Activated CD8-positive, alpha-beta memory T cell treated with anti-CD3 and anti-CD28 coated beads for 1 hour (primary cell): ENCODE measurements at regions not wholly inside any gene's neighbourhood (a gene's known extent, or its start where the extent isn't known, plus 50 kb on each side); places are given as distances from the start of the nearest gene placed in this dataset.

ENCODE experiments used
- DNase-seq, 2 donors: peaks; one replicate each; pipeline ENCODE4 v3.0.0-alpha.2; 2020; ENCODE audit warnings: low read depth in 1 of 2; ENCODE audit errors: extremely low read depth in 1 of 2

GRCh38 chr7:22676385-22676784, 50.6 kb upstream of the IL6 start:
- DNase-seq, result no peak

GRCh38 chr7:22675917-22676343, 51.1 kb upstream of the IL6 start:
- no peak for DNase-seq

DNA sequence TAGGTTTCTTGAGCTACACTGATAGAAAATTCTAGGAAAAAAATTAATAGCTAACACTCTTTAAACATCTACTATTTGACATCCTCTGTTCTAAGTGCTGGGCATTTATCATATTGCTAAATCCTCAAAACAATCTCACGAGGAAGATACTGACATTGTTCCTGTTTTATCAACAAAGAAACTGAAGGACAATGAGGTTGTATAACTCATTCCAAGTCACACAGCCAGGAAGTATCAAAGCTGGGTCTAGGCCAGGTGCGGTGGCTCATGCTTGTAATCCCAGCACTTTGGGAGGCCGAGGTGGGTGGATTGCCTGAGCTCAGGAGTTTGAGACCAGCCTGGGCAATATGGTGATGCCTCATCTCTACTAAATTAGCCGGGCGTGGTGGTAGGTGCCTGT, 51.6 kb upstream of the IL6 start:
- DNase-seq, result no peak

DNA sequence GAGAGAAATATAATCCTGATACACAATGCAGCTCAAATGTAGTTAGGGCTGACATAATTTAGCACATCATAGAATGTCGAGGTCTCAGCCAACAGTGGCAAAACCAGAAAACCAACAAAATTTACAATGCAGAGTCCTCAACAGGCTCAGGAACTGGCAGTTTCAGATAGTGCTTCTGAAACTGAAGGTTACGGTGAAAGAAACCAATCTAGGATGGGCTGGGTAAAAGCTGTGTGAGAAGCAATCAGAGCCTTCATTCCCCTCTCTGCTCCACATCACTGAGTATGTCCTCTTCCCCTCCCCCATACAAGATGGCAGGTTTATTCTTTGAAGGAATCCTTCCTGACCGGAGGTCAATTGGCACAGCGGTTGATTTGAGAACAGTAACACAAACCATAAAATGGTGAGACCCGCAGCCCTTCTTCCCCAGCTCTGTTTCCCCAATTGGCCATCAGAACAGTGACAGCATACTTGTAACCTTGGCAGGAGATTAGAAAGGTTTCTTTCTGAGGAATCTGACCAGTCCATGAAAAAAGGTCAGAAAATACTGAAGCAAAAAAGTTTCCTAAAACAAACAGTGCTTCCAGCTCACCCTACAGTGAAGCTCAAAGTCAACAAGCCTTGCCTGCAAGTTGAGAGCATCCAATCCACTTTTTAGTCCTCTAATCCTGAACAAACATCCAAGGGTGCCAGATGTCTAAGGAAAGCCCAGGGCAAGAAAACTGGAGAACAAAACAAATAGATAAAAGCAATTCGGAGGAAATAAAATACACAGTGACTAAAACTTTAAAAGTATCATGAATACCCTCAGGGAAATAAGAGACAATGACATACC, 53.9 kb upstream of the IL6 start:
- no peak for DNase-seq

- DNase-seq, result no peak
These were observed 55.7 kb upstream of the IL6 start for GRCh38 chr7:22671177-22671879.

- no peak for DNase-seq
These were observed 56.6 kb upstream of the IL6 start for GRCh38 chr7:22670422-22670815.

DNA sequence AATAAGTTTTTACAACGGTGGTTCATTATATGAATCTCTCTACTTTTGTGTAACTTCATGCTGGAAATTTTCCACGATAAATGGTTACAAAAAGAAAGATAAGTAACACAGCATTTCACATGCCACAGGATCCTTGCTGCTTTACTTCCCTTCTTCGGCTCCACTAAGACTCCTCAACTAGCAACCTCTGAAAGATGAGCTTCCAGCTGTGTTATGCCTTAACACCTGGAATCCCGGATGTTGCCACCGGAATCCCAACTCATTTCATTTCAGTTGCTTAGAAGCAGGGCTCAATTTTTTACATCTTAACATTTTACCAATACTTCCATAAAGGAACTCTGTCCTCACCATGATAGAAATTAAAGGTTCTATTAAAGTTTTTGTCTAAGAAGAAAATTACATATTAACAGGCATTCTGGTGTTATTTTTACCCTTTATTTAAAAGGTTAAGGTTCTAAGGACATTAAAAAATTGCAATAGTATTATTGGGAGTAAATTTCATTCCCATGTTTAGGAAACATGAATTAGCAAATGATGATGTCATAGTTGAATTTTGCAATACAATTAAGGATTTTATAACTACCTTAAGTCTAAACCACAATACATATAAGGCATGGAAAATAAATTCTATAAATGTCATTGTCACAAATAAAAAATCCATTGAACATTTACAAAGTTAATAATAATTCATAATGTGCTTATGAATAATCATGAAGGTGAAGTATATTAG, 57.1 kb upstream of the IL6 start:
- no peak for DNase-seq

DNA sequence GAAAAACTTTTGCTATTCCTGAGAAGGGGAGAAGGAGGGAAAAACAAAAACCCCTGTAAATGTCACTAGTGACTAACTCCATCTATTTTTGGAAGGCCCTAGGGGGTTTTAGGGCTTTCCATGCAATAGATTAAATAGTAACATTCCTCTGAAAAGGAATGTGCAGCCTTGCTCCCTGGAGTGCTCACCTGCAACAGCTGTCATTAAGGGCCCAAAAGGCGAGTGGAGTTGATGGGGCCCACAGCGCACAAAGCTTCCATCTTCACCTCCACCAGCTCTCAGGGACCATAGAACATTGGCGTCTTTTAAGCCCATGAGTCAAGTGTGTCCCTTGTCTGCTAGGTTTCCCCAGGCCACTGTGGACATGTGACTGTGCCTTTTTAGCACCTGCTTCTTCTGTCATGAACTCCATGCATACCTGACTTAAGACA, 58.0 kb upstream of the IL6 start:
- no peak for DNase-seq

- DNase-seq, result no peak
These were observed 59.3 kb upstream of the IL6 start for GRCh38 chr7:22667562-22668239.

- no peak for DNase-seq
These were observed 59.8 kb upstream of the IL6 start for GRCh38 chr7:22667187-22667561.

DNA sequence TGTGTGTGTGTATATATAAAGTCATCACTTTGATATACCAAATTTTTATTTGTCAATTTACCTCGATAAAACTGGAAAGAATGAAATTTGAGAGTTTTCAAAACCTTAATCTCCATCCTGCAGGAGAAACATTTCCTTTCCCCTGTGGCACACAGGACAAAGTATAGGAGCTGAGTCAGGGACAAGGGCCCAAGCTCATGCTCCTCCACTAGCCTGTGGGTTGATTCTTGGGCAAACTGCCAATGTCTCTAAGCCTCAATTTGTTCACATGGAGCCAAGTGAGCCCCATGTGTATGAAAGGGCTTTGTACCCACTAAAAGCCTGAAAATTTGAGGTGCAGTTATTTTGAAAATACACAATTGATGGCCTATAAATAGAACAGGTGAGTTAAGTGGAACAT, 60.3 kb upstream of the IL6 start:
- no peak for DNase-seq

GRCh38 chr7:22665923-22666322, 61.1 kb upstream of the IL6 start:
- DNase-seq, result no peak

- DNase-seq, result no peak
These were observed 61.8 kb upstream of the IL6 start for GRCh38 chr7:22664988-22665798.

DNA sequence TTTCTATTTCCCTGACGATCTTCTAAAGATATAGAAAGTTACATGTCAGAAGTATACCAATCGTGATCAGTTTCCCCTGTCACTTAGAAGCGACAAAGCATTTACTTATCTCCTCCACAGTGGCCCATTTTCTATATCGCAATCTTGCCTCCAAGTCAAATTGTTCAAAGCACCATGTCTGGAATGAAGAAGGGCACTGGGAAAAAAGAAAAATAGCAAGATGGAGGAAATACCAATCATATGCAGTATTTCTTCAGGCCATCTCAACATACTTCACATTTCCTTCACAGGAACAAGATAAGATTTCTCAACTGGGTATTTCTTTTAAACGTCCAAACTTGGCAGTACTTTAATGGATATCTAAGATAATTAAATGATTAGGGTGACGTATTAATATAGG, 63.3 kb upstream of the IL6 start:
- DNase-seq, result no peak

- DNase-seq, result no peak
These were observed 63.7 kb upstream of the IL6 start for GRCh38 chr7:22663357-22663718.

- DNase-seq, result no peak
These were observed 64.2 kb upstream of the IL6 start for GRCh38 chr7:22662556-22663356.

GRCh38 chr7:22662036-22662435, 65.0 kb upstream of the IL6 start:
- no peak for DNase-seq

DNA sequence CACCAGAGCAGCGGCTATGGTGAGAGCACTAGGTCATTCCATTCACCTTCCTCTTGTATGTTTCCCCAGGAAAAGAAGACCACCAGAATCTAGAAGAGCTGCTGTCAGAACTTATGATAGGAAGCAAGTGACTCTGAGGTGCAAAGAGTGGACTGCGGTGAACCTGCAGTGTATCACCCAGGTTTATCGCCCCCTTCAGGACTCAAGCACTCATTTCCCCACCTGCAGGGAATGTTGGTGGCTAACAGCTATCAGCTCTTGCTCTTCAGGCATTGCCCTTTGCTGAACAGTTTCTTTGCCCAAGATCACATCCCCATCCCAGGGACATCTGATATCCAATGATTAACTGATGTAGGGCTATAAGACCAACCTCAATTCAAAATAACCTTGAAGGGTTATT, 66.3 kb upstream of the IL6 start:
- no peak for DNase-seq

DNA sequence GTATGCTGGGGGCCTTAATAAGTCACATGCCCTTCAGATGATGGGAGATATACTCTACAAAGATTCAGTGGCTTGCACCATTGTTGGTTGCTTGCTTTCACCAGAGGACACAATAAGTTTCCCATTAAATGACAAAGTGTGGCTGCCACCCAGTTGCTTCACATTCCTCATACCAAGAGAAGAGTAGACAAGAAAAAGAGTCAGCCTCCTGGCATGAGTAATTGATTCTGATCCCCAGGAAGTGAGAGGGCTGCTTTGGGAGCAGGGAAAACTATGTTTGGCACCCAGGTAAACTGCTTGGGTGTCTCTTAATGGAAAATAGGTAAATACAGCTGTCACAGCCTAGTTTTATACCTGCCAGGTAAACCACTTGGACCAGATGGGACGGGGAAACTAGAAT, 66.7 kb upstream of the IL6 start:
- no peak for DNase-seq

DNA sequence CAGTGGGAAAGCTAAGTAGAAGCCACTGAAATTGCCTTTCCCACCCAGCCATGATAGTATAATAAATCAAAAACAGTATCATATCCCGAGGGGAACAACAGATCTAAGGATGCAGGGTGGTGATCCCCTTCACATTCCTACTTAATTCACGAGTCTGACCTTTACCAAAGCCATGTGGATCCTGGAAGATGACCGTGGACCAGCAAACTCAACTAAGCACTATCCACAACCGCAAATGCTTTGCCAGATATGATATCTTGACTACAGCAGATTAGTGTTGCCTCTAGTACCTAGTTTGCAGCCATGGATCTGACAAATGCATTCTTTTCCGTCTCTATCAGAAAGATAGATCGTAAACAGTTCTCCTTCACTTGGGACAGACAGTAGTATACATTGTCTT, 67.3 kb upstream of the IL6 start:
- DNase-seq, result no peak
